SK-N-MC (cell line): ENCODE measurements at regions not wholly inside any gene's neighbourhood (a gene's known extent, or its start where the extent isn't known, plus 50 kb on each side); places are given as distances from the start of the nearest gene placed in this dataset.

ENCODE experiments used
- DNase-seq: peaks from one replicate; pipeline ENCODE4 v3.0.0-alpha.2; 2011; ENCODE audit warnings: low read depth, low spot score
- H3K27ac ChIP-seq: fragments of 200-600 bp; sonication (generic); 2 replicates; pipeline ENCODE4 v1.5.1; 2016; ENCODE audit warnings: mixed run types
- H3K36me3 ChIP-seq: fragments of 200-600 bp; sonication (generic); 2 replicates; pipeline ENCODE4 v1.6.1; 2017; ENCODE audit warnings: antibody characterized with exemption, low read length, mixed read lengths; ENCODE audit not compliant: insufficient read depth
- H3K4me3 ChIP-seq: fragments of 200-600 bp; sonication (generic); 2 replicates; pipeline ENCODE4 v1.5.1; 2016
- H3K9ac ChIP-seq: fragments of 200-600 bp; sonication (generic); 2 replicates; pipeline ENCODE4 v1.8.0; 2017; ENCODE audit warnings: mixed run types, mixed read lengths; ENCODE audit not compliant: insufficient read length
- H3K9me3 ChIP-seq: fragments of 200-600 bp; sonication (generic); 2 replicates; pipeline ENCODE4 v1.6.1; 2017; ENCODE audit warnings: low read depth, mild to moderate bottlenecking, antibody characterized with exemption, low read length, moderate library complexity, mixed read lengths
- EZH2 ChIP-seq: fragments of 200-600 bp; sonication (generic); IDR thresholded peaks from one replicate; pipeline ENCODE4 v1.6.1; 2017; ENCODE audit warnings: antibody characterized with exemption
- FOXP2 ChIP-seq: optimal IDR thresholded peaks from 2 replicates; pipeline ENCODE3; 2011; ENCODE audit warnings: mild to moderate bottlenecking, moderate library complexity; ENCODE audit not compliant: insufficient read depth; ENCODE audit errors: extremely low read length, control extremely low read depth
- POLR2AphosphoS5 ChIP-seq: IDR thresholded peaks from 2 replicates; pipeline ENCODE4 v1.6.1; 2012; ENCODE audit warnings: mild to moderate bottlenecking, low read depth, low read length, borderline replicate concordance

DNA sequence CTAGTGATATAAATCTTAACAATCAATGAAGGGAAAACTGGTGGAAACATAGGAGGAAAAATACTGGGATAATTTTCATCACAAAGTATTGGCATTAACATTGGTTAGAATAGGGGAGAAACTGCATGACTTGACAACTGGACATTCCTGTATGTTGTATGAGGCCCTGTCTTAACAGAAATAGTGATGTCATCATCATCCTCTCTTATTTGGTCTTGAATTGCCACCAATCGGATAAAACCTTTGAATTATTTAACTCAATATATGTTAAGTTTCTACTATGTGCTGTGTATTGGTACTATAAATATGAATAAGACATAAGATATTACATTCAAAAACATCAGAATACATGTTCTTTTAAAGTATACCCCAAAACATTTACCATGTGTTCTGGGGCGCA, 130.1 kb upstream of the CCDC54 start:
- TF ChIP-seq POLR2AphosphoS5 (no peak), FOXP2 (no peak), EZH2 (no peak)
- no peak for DNase-seq
- H3K36me3 ChIP-seq = no peaks in the 10 kb centered on the region
- H3K9ac ChIP-seq = no peak overlapping the region
- no peaks in the 10 kb centered on the region for H3K9me3 ChIP-seq
- H3K27ac ChIP-seq = no peak overlapping the region
- H3K4me3 ChIP-seq = no peak overlapping the region

- H3K4me3 ChIP-seq = no peak overlapping the region
- H3K27ac ChIP-seq = no peak overlapping the region
- no peak for TF ChIP-seq FOXP2
- no peak for TF ChIP-seq EZH2
- TF ChIP-seq POLR2AphosphoS5 = no peak
- H3K9me3 ChIP-seq = no peaks in the 10 kb centered on the region
- no peak for DNase-seq
- no peaks in the 10 kb centered on the region for H3K36me3 ChIP-seq
- no peak overlapping the region for H3K9ac ChIP-seq
These were observed 128.1 kb upstream of the CCDC54 start for GRCh38 chr3:107249132-107249531.

GRCh38 chr3:107250221-107250620, 127.0 kb upstream of the CCDC54 start:
- Histone ChIP-seq H3K9ac (no peak overlapping the region), H3K9me3 (no peaks in the 10 kb centered on the region), H3K4me3 (no peak overlapping the region), H3K27ac (no peak overlapping the region), H3K36me3 (no peaks in the 10 kb centered on the region)
- TF ChIP-seq EZH2 (no peak), FOXP2 (no peak), POLR2AphosphoS5 (no peak)
- no peak for DNase-seq

DNA sequence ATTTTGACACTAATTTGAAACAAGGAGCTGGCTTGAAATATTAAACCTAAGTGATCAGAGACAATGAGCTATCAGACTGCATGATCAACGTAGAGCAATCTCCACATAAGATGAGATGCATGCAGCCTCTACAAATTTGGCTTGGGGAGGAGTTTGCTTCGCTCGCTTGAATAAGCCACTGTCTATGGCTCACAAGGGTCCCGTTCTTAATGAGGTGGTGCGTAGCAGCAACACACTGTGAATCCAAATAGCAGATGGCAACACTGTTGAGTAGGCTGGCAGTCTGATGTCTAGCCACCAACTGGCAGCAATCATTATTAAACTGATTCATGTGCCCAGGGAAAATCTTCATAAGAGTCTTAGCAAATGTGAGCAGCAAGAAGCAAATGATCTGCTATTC, 125.4 kb upstream of the CCDC54 start:
- no peak for DNase-seq
- no peak for TF ChIP-seq POLR2AphosphoS5
- TF ChIP-seq EZH2 = no peak
- no peak for TF ChIP-seq FOXP2
- H3K9me3 ChIP-seq = no peaks in the 10 kb centered on the region
- H3K27ac ChIP-seq = no peak overlapping the region
- H3K4me3 ChIP-seq = no peak overlapping the region
- H3K9ac ChIP-seq = no peak overlapping the region
- no peaks in the 10 kb centered on the region for H3K36me3 ChIP-seq

GRCh38 chr3:107256963-107257362, 120.3 kb upstream of the CCDC54 start:
- TF ChIP-seq POLR2AphosphoS5 (no peak), EZH2 (no peak), FOXP2 (no peak)
- Histone ChIP-seq H3K9me3 (no peaks in the 10 kb centered on the region), H3K27ac (no peak overlapping the region), H3K4me3 (no peak overlapping the region), H3K9ac (no peak overlapping the region), H3K36me3 (no peaks in the 10 kb centered on the region)
- no peak for DNase-seq

DNA sequence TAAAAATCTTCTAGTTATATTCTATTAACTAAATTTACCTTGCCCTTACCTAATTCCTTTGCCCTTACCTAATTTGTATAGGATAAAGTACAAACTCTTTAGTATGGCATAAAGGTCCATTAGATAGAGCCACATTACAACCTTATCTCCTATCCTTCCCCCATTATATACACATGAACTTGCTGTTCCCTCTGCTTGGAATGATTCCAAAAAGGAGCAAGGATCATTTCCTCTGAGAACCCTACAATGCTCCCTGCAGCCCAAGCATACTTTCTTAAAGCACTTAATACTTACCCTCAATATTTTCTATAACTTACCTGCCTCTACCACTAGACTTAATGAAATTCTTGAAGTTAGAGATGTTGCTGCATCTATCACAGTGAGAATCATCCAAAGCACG, 118.9 kb upstream of the CCDC54 start:
- no peak overlapping the region for H3K4me3 ChIP-seq
- no peak overlapping the region for H3K27ac ChIP-seq
- no peak overlapping the region for H3K9ac ChIP-seq
- no peak for TF ChIP-seq POLR2AphosphoS5
- no peaks in the 10 kb centered on the region for H3K36me3 ChIP-seq
- H3K9me3 ChIP-seq = no peaks in the 10 kb centered on the region
- DNase-seq = no peak

DNA sequence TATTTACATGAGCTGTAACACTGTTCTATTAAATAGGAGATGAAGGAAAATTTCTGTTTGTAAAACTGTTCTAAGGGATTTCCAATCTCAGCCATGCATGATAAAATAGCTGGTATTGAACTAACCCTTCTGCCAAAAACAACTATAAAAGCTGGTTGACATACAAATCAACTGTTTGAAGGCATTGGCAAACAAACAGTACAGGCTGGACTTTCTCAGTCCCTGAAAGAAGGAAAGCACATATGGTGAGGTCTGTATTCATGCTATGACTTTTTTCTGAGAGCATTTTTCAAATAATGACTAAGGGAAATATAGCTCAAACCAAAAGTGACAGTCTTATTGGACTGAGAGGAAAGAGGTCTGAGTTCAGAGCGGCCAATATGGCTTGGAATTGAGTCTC, 117.0 kb upstream of the CCDC54 start:
- no peak for DNase-seq
- no peak overlapping the region for H3K27ac ChIP-seq
- H3K9ac ChIP-seq = no peak overlapping the region
- no peak for TF ChIP-seq EZH2
- no peak for TF ChIP-seq FOXP2
- TF ChIP-seq POLR2AphosphoS5 = no peak
- no peaks in the 10 kb centered on the region for H3K9me3 ChIP-seq
- no peak overlapping the region for H3K4me3 ChIP-seq
- no peaks in the 10 kb centered on the region for H3K36me3 ChIP-seq

DNA sequence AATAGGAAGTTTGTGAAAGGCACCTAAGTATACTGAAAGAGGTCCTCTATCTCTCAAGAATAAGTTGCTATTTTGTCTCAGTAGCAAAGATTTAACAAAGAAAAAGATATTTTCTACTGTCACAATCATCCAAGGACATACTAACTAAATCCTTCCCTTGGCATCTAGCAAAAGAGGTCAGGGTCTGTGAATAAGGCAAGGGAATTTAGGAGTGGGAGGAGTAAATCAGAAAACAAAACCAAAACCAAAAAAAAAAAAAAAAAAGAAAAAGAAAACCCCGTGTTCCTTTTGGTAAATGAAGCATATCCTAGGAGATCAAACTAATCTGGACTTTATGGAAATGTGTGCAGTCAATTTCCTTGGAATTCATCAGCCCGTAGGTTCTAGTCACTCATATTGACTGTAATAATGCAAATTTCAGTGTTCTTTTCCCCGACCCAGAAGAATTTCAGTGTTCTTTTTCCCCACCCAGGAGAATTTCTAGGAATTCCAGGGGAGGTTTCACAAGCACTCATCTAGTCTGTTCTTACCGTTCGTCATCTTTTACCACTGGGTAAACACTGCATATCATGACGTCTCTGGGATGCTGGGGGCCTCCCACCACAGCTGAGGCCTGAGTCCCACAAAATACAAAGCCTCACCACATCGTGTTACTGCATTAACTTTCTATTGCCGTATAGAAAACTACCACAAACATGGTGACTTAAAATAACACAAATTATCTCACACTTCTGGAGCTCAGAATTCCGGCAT, 113.8 kb upstream of the CCDC54 start:
- H3K36me3 ChIP-seq = no peaks in the 10 kb centered on the region
- no peak overlapping the region for H3K27ac ChIP-seq
- no peak for DNase-seq
- no peak overlapping the region for H3K9ac ChIP-seq
- TF ChIP-seq POLR2AphosphoS5 (no peak), EZH2 (no peak), FOXP2 (no peak)
- H3K9me3 ChIP-seq = no peaks in the 10 kb centered on the region
- no peak overlapping the region for H3K4me3 ChIP-seq

DNA sequence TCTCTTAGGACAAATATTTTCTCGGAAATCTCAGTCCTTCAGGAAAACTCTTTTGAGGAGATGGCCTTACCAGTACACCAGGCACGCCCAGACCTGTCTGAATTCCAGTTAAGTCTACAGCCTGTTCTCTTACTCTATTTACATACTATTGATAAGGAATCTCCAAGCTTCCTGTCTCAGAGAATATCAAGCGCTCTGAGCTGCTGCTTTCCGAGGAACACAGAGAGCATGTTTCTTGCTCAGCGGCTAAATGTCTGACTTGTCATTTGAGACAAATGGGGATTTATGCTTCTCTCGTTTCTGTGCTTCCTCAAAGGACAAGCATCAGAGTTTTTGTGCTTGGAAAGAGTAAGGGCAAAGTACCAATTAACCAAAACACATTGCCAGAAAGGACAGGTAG, 112.4 kb upstream of the CCDC54 start:
- Histone ChIP-seq H3K36me3 (no peaks in the 10 kb centered on the region), H3K9me3 (no peaks in the 10 kb centered on the region), H3K27ac (no peak overlapping the region), H3K9ac (no peak overlapping the region), H3K4me3 (no peak overlapping the region)
- no peak for DNase-seq
- TF ChIP-seq POLR2AphosphoS5 (no peak), EZH2 (no peak), FOXP2 (no peak)
